GM18861 (cell line): ENCODE measurements at regions not wholly inside any gene's neighbourhood (a gene's known extent, or its start where the extent isn't known, plus 50 kb on each side); places are given as distances from the start of the nearest gene placed in this dataset.
"Not testable (repeated sequence)": the region's sequence is repeated elsewhere in the genome, so short reads cannot be mapped to it uniquely, and the experiment has no call there.

Source experiments
- ATAC-seq: cut with Tn5 transposase; IDR thresholded peaks from one replicate; pipeline ENCODE4 v1.9.1; 2021; ENCODE audit not compliant: unreplicated experiment

DNA sequence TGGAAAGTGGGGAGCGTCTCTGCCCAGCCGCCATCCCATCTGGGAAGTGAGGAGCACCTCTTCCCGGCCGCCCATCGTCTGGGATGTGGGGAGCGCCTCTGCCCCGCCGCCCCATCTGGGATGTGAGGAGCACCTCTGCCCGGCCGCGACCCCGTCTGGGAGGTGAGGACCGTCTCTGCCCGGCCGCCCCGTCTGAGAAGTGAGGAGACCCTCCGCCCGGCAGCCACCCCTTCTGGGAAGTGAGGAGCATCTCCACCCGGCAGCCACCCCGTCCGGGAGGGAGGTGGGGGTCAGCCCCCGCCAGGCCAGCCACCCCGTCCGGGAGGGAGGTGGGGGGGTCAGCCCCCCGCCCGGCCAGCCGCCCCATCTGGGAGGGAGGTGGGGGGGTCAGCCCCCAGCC is 190.0 kb upstream of the MGAT5 start:
- not testable (repeated sequence) for ATAC-seq

DNA sequence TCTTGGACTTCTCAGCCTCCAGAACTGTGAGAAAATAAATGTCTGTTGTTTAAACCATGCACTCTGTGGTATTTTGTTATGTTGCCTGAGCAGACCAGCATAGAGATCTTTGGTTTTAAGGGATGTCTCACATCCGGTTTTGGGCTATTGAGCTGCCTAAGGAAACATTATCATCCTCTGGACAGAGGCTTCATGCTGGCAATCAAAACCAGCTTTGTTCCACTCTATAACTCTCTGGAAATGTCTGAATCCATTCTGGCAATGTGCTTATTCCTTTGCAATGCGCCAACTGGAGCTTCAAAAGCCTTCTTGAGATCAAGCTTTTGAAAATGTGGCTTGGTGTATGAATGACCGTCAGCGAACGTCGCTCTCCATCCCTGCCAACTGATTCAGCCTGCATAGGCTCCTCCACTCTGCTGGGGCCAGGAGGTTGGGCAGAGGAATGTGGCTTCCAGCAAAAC is 183.6 kb upstream of the MGAT5 start:
- no peak for ATAC-seq

DNA sequence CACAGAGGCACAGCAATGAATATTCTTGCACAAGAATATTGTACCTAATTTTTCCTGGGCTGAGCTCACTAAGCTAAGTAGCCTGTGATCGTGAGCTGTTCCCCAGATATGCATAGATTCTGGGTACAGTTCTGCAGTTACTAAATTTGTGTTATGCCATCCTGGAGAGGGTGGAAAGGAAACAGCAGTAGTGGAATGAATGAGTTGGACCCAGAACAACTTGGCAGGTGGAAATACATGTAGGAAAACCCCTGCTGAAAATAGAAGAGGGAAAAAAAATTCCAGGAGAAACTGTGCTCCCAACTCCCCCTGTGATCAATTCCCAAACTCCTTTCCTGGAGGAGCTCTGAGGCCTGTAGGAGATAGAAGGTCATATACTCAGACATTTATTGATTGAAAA is 181.5 kb upstream of the MGAT5 start:
- no peak for ATAC-seq

DNA sequence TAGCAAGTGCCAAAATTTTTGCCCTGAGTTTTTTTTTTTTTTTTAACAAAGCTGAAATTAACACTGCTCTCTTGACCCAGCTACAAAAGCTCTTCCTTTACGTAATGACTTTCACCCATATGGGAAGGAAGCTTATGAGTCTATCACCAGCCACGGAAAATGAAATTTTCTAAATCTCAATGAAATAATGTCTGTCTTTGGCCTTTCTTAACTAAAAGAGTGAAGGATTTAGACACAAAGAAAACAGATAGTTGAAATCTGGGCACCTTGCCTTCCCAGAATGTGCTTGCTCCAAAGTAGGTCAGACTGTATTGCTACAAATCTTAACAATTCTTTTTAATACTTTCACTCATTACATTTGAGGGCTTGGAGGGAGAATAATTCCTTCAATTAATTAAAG is 180.8 kb upstream of the MGAT5 start:
- ATAC-seq = no peak

DNA sequence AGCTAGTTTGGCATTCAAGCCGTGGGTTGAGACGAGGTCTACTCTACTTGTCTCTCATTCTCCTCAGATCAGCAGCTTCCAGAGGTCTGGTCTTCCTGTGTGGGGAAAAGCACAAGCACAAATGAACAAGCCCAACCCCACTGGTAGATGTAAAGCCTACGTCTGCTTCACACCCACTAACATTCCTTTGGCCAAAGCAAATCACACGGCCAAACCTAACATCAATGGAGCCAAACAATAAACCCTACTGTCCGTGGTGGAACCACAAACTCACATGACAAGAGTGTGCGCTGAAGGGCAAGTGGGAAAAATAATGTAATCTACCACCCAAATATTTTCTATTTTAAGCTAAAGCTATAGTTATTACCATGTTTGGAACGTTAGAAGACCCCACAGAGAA is 179.3 kb upstream of the MGAT5 start:
- no peak for ATAC-seq

DNA sequence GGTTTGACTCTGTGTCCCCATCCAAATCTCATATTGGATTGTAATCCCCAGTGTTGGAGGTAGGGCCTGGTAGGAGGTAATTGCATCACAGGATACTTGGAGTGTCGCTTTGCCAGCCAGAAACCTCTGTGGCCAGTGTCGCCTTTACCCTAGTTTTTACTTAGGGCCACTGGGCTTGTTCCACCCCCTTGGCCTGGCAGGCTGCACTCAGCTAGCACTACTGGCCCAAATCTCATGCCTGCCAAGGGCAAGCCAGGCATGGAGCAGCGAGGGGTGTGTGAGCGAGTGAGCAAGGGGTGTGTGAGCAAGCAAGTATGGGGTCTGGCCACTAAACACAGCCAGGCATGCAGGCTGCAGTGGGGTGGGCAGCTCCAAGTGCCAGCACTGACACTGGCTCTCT is 178.7 kb upstream of the MGAT5 start:
- ATAC-seq = no peak

DNA sequence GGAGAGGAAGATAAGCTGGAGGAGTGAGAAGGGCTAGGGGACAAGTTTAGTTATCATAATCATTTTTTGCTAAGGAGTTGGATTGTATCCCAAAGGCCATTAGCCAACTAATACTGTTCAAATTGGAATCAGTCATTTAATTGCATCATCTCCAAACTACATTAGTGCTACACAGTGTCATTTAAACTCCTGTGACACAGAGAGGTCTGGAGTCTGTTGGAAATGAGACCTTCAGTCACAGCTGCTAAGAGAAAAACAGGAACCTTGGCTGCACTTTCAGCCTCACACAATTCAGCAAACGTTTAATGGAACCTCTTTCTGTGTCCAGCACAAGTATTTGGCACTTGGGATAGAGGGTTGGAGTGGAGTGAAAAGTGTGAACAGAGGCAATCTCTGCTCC is 175.5 kb upstream of the MGAT5 start:
- no peak for ATAC-seq

DNA sequence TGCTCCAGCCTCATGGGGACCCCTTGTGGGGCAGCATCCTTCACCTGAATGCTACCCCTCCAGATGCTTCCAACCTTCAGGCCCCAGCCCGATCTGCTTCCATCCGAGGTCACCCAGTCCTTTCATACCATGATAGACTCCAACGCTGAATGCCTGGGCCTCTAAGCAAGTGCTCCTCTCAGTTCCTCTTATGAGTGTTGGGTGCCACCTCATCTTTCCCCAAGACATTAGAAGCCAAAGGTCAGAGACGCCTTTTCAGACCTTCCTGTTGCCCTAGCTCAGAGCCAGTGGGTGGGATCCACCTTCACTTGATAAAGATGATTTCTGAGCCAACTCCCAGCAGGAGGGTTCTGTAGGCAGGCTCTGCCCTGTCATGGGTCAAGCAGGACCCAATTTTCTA is 174.5 kb upstream of the MGAT5 start:
- peak; percentile 97 for ATAC-seq

DNA sequence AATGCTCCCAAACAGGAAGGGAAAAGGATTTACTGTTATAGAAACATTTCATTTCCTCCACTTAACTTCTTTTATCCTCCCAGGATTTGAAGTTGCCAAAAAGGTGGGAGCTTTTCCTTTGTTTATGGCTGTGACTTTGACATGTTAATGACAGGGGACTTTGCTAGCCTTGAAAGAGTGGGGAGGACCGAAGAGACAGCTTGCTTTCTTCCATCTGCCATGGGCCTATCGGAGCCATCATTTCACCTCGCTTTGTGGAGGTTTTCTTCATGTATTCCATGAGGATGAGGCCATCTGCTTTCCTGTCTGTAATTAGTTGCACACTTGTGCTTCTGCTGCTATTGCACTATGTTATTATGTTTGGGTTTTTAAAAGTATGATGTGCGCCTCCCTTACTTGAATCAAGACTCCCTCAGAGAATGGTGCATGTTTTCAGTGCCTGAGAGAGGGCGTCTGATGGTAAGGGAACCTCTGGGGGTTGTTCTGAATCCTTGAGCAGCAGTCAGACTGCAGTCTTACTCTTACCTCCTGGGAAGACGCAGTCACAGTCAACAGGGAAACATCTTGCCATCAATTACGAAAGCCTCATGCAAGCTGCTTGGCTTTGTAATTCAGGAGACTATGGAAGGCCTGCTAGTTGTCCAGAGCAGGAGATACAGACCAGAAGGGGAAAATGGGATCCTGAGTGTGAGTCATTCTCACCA is 173.3 kb upstream of the MGAT5 start:
- ATAC-seq = no peak

DNA sequence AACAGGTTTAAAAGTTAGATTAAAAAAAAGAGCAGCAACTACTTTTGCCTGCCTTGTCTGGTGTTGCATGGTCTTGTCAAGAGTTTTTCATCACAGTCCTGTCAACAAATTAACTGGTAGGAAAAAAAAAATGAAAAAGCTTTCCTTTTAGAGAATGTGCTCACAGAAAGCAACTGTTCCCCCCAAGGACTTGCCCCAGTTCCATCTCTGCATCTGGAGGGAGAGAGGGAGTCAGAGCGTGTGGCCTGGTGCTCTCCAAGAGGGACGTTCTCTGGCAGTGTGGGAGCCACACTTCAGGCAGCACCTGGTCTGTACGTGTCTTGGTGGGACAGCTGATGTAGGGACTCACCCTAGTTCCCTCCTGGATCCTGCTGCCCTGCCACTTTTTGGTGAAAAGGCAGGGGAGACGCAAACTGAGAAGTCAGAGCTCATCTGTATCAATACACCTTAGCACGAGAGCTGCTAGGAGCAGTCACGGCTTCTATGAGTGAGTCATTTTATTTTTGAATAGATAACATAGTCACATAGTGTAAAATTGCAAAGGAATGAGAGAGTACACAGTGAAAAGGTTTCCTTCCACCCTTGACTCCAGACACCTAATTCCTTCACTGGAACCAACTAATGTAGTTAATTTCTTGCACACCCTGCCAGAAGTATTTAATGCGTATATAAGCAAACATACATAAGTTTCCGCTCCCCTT is 172.5 kb upstream of the MGAT5 start:
- ATAC-seq = no peak

DNA sequence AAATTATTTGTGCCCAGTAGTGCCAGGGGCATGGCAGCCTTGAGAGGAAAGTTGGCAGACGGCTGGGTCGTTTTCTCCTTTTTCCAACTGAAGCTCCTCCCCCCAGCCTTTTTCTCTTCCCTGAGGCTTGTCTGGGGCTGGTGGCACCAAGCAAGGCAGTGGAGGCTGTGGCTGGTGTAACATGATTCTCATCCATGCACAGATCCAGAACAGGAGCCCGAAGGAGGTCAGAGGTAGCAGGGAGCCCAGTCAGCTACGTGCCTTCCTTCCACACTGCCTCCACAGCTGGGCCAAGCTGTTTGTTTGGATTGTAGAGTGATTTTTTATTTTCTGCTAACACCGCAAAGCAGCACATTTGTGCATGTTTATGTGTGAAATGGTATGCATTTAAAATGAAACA is 170.3 kb upstream of the MGAT5 start:
- no peak for ATAC-seq

DNA sequence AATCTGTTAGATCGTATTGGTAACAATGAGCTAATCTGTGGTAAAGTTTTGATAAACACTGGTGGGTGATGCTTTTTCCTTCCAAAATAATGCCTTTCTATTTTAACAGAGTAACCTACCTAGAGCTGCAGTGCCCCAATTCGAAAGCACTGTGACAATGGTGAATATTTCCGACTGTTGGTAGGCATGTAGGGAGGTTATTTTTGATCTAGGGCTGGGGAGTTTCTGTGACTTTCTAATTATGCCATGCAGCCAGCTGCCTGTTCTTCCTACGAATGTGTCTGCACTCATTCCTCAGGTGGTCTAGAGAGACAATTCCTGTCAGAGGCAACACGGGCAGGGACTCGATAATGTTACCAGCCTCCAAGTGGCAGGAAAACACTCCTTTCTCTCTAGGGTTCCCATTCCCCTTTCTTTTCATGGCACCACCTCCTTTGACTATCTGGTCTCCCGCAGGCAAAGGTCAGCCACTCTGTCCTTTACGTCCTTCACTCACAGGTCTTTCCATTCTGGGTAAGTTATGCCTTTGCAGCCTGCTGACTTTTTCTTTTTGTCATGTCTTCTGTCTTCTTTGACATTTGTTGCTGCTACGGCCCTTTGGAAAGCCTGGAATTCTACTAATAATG is 167.2 kb upstream of the MGAT5 start:
- ATAC-seq = no peak

DNA sequence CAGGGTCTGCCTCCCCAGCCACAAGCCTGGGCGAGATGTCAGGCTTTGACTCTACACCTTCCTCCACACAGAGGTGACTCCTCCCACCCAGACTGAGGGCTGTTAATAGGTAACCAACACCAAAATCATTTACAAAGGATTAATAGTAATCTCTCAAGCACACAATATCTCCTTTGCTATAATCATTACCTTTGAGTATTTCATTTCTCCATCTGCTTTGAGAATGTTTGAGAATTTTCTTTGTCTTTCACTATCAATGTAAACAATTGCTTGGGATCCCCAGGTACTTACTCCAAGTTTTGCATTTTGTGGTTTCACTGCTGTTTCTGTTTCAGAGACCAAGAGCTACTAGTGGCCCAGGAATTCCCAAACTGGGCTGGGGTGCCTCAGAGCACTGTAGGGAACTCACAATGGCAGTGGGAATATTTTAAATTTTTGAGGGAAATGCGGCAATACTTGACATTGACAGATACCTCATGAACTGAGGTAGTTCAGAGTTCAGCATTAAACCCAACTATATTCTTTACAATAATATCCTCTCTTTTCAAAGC is 166.4 kb upstream of the MGAT5 start:
- ATAC-seq = peak; percentile 92

DNA sequence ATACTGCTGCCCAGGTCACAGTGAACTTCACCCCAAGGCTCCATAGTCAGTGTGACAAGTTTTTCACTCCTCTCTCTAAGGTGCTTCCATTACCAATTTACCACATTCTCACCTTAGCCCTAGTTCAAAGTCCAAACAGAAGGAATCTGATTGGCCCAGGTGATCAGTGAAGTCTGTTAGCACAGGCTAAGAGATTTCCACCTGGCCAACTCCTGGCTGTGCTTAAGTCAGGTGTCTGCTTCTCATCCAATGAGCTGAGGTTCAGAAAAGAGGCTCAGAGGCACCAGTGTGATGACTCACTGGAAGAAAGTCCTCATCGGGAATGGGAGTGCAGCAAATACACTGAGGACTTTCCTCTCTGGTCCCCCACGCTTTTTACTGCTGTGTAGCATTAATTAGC is 164.4 kb upstream of the MGAT5 start:
- ATAC-seq = no peak

DNA sequence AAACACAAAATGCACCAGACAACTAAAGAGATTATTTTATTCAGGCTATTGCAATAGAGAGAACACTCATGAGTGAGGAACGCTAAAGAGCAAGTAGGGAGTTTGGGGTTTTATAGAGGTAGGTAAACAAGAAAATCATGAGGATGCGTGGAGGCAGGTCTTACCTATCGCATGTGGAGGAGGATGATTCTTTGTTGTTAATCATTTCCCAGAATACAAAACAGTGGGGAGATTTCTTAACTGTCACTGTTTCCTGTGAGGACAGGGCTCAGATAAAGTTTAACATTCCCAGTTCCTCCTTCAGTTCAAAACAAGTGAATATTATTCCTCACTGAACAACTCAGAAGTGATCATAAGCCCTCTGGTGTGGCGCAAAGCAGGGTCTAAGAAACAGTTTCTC is 156.1 kb upstream of the MGAT5 start:
- ATAC-seq = no peak

DNA sequence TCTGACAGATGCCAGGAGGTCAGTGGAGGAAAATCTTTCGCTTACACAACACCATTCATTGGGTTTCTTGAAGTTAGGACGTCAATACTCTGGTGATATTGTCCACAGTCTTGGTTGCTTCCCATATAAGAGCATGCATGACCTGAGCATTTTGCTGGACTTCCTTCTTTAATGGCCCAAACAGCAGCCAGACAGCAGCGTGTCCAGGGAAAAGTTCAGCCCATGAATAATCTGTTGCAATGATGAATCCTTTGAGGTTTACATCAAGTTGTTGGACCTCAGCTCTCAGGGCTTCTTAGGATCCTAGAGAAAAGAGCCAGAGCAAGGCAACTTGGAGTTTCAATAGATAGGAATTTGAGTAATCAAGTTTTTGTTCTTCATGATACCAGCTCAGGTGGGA is 155.6 kb upstream of the MGAT5 start:
- no peak for ATAC-seq

DNA sequence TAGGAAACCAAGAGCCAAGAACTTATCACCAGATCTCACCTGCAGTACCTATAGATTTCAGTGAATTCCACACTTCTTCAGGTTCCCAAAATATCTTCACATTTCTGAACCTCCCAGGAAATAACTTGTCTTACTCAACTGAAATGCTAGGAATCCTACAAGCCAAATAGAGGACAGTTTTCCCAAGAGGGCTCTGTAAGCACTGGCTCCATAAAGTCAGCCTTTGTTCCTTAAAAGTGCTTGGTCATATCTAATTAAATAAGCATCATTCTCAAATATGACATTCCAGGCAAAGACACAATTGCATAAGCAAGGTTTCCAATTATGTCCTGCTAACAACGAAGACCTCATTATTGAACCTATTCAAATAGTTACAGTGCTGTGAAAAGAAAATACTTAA is 154.6 kb upstream of the MGAT5 start:
- ATAC-seq = no peak

DNA sequence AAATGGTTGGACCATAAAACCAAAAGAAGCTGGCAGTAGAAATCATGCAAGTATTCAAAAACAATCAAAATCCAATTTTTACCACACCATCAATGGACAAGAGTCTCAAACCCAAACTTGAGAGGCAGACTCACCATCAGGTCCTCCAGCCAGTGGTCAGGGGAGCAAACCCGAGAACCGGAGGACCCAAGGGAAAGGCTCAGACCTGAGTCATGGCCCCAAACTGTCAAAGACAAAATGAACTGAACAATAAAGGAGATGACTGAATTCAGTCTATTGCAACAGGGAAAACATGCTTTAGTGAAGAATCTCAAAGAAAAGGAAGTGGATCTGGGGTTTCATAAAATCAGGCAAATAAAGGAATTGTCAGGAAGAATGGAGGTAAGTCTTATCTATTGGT is 150.7 kb upstream of the MGAT5 start:
- ATAC-seq = no peak

DNA sequence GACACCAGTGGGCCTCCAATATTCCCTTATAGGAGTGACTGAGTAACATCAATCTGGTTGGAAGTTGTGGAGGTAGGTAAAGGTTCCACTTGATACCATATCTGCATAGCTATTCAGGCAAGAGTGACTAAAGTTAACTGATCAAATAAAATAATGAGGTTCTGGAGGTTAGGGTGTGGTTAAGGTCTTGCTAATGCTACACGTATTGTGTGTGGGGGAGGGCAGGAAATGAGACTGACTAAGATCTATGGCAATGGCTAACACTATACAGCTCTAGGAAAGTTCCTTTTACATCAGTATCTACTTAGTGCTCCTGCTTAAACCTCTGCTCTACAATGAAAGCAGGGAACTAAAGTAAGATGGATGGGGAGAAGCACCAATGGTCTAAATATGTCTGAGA is 149.1 kb upstream of the MGAT5 start:
- ATAC-seq = no peak

DNA sequence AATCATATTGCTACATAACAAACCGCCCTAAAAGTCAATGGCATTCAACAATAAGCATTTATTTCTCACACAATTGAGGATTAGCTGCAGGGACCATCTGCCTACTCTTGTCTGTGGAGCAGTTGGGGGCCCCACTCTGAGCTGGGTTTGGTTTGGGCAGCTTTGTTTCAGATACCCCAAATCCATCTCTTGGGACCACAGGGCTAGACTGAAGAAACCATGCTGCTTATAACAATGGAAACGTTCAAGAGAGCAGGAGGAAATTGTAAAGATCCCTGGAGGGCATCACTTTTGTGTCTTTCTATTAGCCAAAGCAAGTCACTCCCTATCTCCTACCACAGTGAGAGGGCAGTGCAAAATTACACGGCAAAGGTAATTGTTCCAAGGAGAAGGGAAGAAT is 146.5 kb upstream of the MGAT5 start:
- ATAC-seq = no peak

DNA sequence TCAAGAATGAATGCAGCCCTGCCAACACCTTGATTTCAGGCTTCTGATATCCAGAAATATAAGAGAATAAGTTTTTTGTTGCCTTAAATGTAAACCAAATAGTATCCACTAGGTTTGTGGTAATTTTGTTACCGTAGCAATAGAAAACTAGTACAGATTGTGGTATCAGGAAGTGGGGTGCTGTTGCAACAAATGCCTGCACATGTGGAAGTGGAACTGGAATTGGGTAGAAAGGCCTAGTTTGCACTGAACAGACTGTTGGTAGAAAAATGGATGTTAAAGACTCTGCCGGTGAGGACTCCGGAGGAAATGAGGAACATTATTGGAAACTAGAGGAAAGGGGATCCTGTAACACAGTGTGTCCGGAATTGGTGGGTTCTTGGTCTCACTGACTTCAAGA is 145.8 kb upstream of the MGAT5 start:
- no peak for ATAC-seq

DNA sequence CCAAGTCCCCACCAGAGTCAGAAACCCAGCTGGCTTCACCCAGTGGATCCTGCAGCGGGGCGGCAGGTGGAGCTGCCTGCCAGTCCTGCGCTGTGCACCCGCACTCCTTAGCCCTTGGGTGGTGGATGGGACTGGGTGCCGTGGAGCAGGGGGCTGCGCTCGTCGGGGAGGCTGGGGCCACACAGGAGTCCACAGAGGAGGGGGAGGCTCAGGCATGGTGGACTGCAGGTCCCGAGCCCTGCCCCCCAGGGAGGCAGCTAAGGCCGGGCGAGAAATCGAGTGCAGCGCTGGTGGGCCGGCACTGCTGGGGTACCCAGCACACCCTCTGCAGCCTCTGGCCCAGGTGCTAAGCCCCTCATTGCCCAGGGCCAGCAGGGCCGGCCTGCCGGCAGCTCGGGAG is 144.6 kb upstream of the MGAT5 start:
- ATAC-seq = no peak
